NB4 (cell line): ENCODE measurements at regions not wholly inside any gene's neighbourhood (a gene's known extent, or its start where the extent isn't known, plus 50 kb on each side); places are given as distances from the start of the nearest gene placed in this dataset.
"Not testable (repeated sequence)": the region's sequence is repeated elsewhere in the genome, so short reads cannot be mapped to it uniquely, and the experiment has no call there.

Source experiments
- DNase-seq: peaks from one replicate; pipeline ENCODE4 v3.0.0; 2010; ENCODE audit warnings: low read depth
- H3K4me3 ChIP-seq: one replicate; pipeline ENCODE4 v1.5.1; 2011; ENCODE audit warnings: mild to moderate bottlenecking, low read depth, low read length, moderate library complexity
- CTCF ChIP-seq: IDR thresholded peaks from one replicate; pipeline ENCODE4 v1.5.1; 2012; ENCODE audit warnings: low read depth, low read length
- MAX ChIP-seq: IDR thresholded peaks from 2 replicates; pipeline ENCODE4 v1.6.1; 2011; ENCODE audit warnings: low read depth, low read length
- MYC ChIP-seq: IDR thresholded peaks from 2 replicates; pipeline ENCODE4 v1.6.1; 2011; ENCODE audit warnings: low read depth, low read length
- POLR2A ChIP-seq: IDR thresholded peaks from 2 replicates; pipeline ENCODE4 v1.6.1; 2011; ENCODE audit warnings: mild to moderate bottlenecking; ENCODE audit not compliant: insufficient read length; ENCODE audit errors: extremely low read depth

- no peak overlapping the region for H3K4me3 ChIP-seq
- DNase-seq, result no peak
- TF ChIP-seq POLR2A (no peak), MAX (no peak), MYC (no peak), CTCF (no peak)
Observed at GRCh38 chr11:34001557-34002064, 49.9 kb upstream of the CAPRIN1 start.

DNA sequence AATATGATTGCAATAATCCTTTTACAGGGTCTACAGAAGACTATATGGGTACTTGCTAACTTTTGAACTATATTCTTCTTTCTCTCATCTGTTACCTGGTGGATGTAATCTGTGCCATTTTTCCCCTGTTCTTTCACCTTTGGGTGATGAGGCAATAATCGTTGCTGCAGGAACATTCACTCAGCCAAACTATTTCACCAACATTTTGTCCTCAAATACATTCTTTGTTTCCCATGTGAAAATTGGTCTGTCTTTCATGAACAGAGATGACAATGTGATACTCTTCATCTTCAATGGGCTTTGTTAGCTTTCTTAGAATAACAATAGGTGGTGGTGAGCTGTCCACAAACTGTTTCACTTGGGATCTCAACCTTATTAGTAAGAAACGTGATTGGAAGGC is 52.1 kb upstream of the CAPRIN1 start:
- H3K4me3 ChIP-seq, result no peak overlapping the region
- TF ChIP-seq CTCF (no peak), MAX (no peak), MYC (no peak), POLR2A (no peak)
- DNase-seq, result no peak

- H3K4me3 ChIP-seq, result no peak overlapping the region
- TF ChIP-seq MYC, result no peak
- no peak for TF ChIP-seq MAX
- TF ChIP-seq POLR2A, result no peak
- no peak for TF ChIP-seq CTCF
- DNase-seq, result no peak
Observed at GRCh38 chr11:33997584-33998251, 53.8 kb upstream of the CAPRIN1 start.

- H3K4me3 ChIP-seq, result no peak overlapping the region
- DNase-seq, result peak; percentile 79
- TF ChIP-seq CTCF, result peak; percentile 69
- peak; percentile 83 for TF ChIP-seq MAX
- peak; percentile 83 for TF ChIP-seq MYC
- TF ChIP-seq POLR2A, result no peak
Observed at GRCh38 chr11:33996498-33997454, 54.8 kb upstream of the CAPRIN1 start.

DNA sequence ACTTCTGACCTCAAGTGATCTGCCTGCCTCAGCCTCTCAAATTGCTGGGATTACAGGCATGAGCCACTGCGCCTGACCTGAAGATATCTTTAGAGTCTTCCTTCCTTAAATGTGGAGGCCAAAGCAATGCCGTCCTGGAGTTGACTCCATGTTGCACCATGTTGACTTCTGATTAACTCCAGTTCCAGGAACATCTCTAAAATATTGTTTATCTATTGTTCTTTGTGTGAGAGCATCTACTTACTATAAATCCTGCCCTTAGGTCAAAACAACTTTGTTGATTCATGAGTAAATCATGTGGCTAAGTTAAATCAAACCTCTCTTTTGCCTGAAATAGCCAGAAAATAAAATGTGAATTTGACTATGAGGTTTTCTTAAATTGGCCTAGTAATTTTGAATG is 56.6 kb upstream of the CAPRIN1 start:
- no peak overlapping the region for H3K4me3 ChIP-seq
- TF ChIP-seq POLR2A (no peak), CTCF (no peak), MYC (no peak), MAX (no peak)
- DNase-seq, result no peak

- not testable (repeated sequence) for H3K4me3 ChIP-seq
- peak; percentile 39 for DNase-seq
Observed at GRCh38 chr11:33991136-33991535, 60.4 kb upstream of the CAPRIN1 start.

DNA sequence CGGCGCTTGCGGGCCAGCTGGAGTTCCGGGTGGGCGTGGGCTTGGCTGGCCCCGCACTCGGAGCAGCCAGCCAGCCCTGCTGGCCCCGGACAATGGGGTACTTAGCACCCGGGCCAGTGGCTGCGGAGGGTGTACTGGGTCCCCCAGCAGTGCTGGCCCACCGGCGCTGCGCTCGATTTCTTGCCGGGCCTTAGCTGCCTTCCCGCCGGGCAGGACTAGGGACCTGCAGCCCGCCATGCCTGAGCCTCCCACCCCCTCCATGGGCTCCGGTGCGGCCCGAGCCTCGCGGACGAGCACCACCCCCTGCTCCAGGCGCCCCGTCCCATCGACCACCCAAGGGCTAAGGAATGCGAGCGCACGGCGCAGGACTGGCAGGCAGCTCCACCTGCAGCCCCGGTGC is 61.4 kb upstream of the CAPRIN1 start:
- DNase-seq, H3K4me3 ChIP-seq: not testable (repeated sequence)
